GM13977 (cell line): ENCODE measurements at regions not wholly inside any gene's neighbourhood (a gene's known extent, or its start where the extent isn't known, plus 50 kb on each side); places are given as distances from the start of the nearest gene placed in this dataset.

Source experiments
- DNase-seq: peaks from one replicate; pipeline ENCODE4 v3.0.0; 2012; ENCODE audit warnings: low spot score
- CTCF ChIP-seq: IDR thresholded peaks from 2 replicates; pipeline ENCODE4 v1.5.1; 2012; ENCODE audit warnings: mild to moderate bottlenecking, control low read depth; ENCODE audit not compliant: insufficient read depth; ENCODE audit errors: extremely low read depth, missing control alignments
- in situ Hi-C: fragments of 300-500 bp; cut with MboI; formaldehyde crosslinking; loops from one replicate; pipeline ENCODE4 v1.12.0; 2022; ENCODE audit warnings: low sequenced_read_pairs, low pct_unique_long_range_greater_than_20kb, mixed read lengths, inconsistent platforms; ENCODE audit not compliant: unreplicated experiment

- no peak for DNase-seq
- in situ Hi-C loops: no loop called here
- TF ChIP-seq CTCF: no peak
Observed at GRCh38 chr1:73160759-73161158, 878.4 kb upstream of the NEGR1 start.

- DNase-seq: no peak
- in situ Hi-C loops: no loop called here
- no peak for TF ChIP-seq CTCF
Observed at GRCh38 chr1:73144311-73144710, 862.0 kb upstream of the NEGR1 start.

GRCh38 chr1:73136975-73137374 is 854.6 kb upstream of the NEGR1 start:
- DNase-seq: no peak
- in situ Hi-C loops: no loop called here
- no peak for TF ChIP-seq CTCF

GRCh38 chr1:73106931-73107330 is 824.6 kb upstream of the NEGR1 start:
- TF ChIP-seq CTCF: no peak
- in situ Hi-C loops: no loop called here
- DNase-seq: no peak

GRCh38 chr1:73105755-73106154 is 823.4 kb upstream of the NEGR1 start:
- in situ Hi-C loops: no loop called here
- no peak for TF ChIP-seq CTCF
- DNase-seq: no peak

- DNase-seq: no peak
- TF ChIP-seq CTCF: no peak
- in situ Hi-C loops: no loop called here
Observed at GRCh38 chr1:73104749-73105148, 822.4 kb upstream of the NEGR1 start.

GRCh38 chr1:73100216-73100615 is 817.9 kb upstream of the NEGR1 start:
- TF ChIP-seq CTCF: no peak
- DNase-seq: no peak
- in situ Hi-C loops: no loop called here
